Panc1 (cell line): ENCODE measurements at regions not wholly inside any gene's neighbourhood (a gene's known extent, or its start where the extent isn't known, plus 50 kb on each side); places are given as distances from the start of the nearest gene placed in this dataset. TPM values are rescaled to one million over a fixed set of nuclear protein-coding genes. Genes with fewer than 3 reads are reported as not detected.

Experiments
- ATAC-seq: fragments of 200-7000 bp; cut with Tn5 transposase; 2 replicates; pipeline ENCODE4 v1.9.1; 2020; ENCODE audit warnings: mild to moderate bottlenecking, moderate library complexity
- BruUV-seq: library from RNA; stranded (reverse); fragments of 400-500 nt; replicated peaks from 2 replicates; lab custom pipeline; 2021; lab: Mats Ljungman, UMichigan
- CTCF ChIA-PET: fragments of 300-600 bp; sonication (Branson Sonifier 250); formaldehyde crosslinking; loops from one replicate; lab custom pipeline; 2022; ENCODE audit warnings: antibody characterized with exemption; lab: Charles Lee
- POLR2A ChIA-PET: fragments of 300-600 bp; sonication (Branson Sonifier 250); formaldehyde crosslinking; loops from one replicate; lab custom pipeline; 2022; ENCODE audit warnings: antibody characterized with exemption; lab: Charles Lee
- DNase-seq: peaks from one replicate; pipeline ENCODE4 v3.0.0-alpha.2; 2010; ENCODE audit warnings: low read depth, low spot score
- H3K27ac ChIP-seq: 2 replicates; pipeline ENCODE4 v1.5.1; 2011; ENCODE audit warnings: mild to moderate bottlenecking, low read length, inconsistent platforms
- H3K27me3 ChIP-seq: fragments of 200-500 bp; sonication (Bioruptor generic); 2 replicates; pipeline ENCODE4 v1.6.0; 2014; ENCODE audit warnings: low read length, inconsistent platforms; ENCODE audit not compliant: control insufficient read depth, insufficient read depth
- H3K36me3 ChIP-seq: fragments of 200-500 bp; sonication (Bioruptor generic); 2 replicates; pipeline ENCODE4 v1.5.1; 2014; ENCODE audit warnings: inconsistent platforms, mild to moderate bottlenecking, low read length, moderate library complexity; ENCODE audit not compliant: control insufficient read depth, insufficient read depth
- H3K4me1 ChIP-seq: 2 replicates; pipeline ENCODE4 v1.5.1; 2011; ENCODE audit warnings: inconsistent platforms, mild to moderate bottlenecking, low read length, moderate library complexity; ENCODE audit not compliant: control insufficient read depth, insufficient read depth
- H3K4me3 ChIP-seq, 2 experiments: 2 replicates each; pipeline ENCODE4 v1.5.1; 2011 to 2012; ENCODE audit warnings: low read depth in 2 of 2, low read length in 2 of 2, mild to moderate bottlenecking in 2 of 2, inconsistent platforms in 1 of 2, moderate library complexity in 1 of 2
- H3K9me3 ChIP-seq: fragments of 200-500 bp; sonication (Bioruptor generic); 2 replicates; pipeline ENCODE4 v1.5.1; 2014; ENCODE audit warnings: low read depth, mild to moderate bottlenecking, inconsistent platforms, low read length, moderate library complexity; ENCODE audit not compliant: control insufficient read depth, insufficient read depth
- POLR2AphosphoS5 ChIP-seq: IDR thresholded peaks from 2 replicates; pipeline ENCODE4 v1.6.1; 2012; ENCODE audit warnings: mild to moderate bottlenecking, low read depth, low read length, moderate library complexity
- REST ChIP-seq, 2 experiments: IDR thresholded peaks; 2 replicates each; pipeline ENCODE4 v1.6.1; 2011 to 2012; ENCODE audit warnings: low read depth in 2 of 2, control low read depth in 1 of 2, low read length in 1 of 2, mild to moderate bottlenecking in 1 of 2, moderate library complexity in 1 of 2; ENCODE audit not compliant: insufficient read depth in 1 of 2
- SIN3A ChIP-seq: IDR thresholded peaks from 2 replicates; pipeline ENCODE4 v1.6.1; 2012; ENCODE audit warnings: low read depth, mild to moderate bottlenecking, low read length, moderate library complexity, borderline replicate concordance; ENCODE audit not compliant: insufficient read depth
- TCF7L2 ChIP-seq: IDR thresholded peaks from 2 replicates; pipeline ENCODE4 v1.6.1; 2011; ENCODE audit warnings: mild to moderate bottlenecking, low read depth, low read length, inconsistent platforms
- in situ Hi-C: cut with HindIII; loops from 2 replicates; pipeline ENCODE4 v1.10.0; 2016; ENCODE audit warnings: low sequenced_read_pairs, low pct_unique_long_range_greater_than_20kb
- intact Hi-C: fragments of 100-400 bp; cut with micrococcal nuclease; formaldehyde crosslinking; loops from one replicate; pipeline ENCODE4 v1.10.0; 2022; ENCODE audit not compliant: unreplicated experiment
- microRNA-seq: library from miRNA; unstranded; fragments of <30 nt; microRNA quantifications from one replicate; pipeline ENCODE4 v1.1.0, GENCODE V29; 2020; ENCODE audit not compliant: unreplicated experiment
- TF ChIP-seq, protein P1 (sequence below): fragments of 450-650 bp; IDR thresholded peaks from 2 replicates; pipeline ENCODE4 v1.5.1; 2017; ENCODE audit warnings: mild to moderate bottlenecking

- CTCF ChIA-PET: no interaction called here
- in situ Hi-C loops: no loop called here
- POLR2A ChIA-PET: interaction anchor here (0.6 kb wide), 1 partner anchor 1234 kb away, joined by 3 read pairs; no protein-coding TSS in a partner anchor
- Histone ChIP-seq H3K27me3 (no peaks in the 10 kb centered on the region), H3K4me1 (no peaks in the 10 kb centered on the region), H3K4me3 (no peak overlapping the region), H3K36me3 (no peaks in the 10 kb centered on the region), H3K9me3 (no peaks in the 10 kb centered on the region), H3K27ac (no peak overlapping the region)
- no peak for DNase-seq
- BruUV-seq: no TSS peak
- TF ChIP-seq TCF7L2: no peak
- no peak for TF ChIP-seq POLR2AphosphoS5
- TF ChIP-seq REST (IDR thresholded peaks at IDR 0.05; ENCODE audit: insufficient read depth in 1 of 2, low read depth in 2 of 2, low read length in 1 of 2): no peak
- TF ChIP-seq SIN3A: no peak
- TF ChIP-seq, protein P1, sequence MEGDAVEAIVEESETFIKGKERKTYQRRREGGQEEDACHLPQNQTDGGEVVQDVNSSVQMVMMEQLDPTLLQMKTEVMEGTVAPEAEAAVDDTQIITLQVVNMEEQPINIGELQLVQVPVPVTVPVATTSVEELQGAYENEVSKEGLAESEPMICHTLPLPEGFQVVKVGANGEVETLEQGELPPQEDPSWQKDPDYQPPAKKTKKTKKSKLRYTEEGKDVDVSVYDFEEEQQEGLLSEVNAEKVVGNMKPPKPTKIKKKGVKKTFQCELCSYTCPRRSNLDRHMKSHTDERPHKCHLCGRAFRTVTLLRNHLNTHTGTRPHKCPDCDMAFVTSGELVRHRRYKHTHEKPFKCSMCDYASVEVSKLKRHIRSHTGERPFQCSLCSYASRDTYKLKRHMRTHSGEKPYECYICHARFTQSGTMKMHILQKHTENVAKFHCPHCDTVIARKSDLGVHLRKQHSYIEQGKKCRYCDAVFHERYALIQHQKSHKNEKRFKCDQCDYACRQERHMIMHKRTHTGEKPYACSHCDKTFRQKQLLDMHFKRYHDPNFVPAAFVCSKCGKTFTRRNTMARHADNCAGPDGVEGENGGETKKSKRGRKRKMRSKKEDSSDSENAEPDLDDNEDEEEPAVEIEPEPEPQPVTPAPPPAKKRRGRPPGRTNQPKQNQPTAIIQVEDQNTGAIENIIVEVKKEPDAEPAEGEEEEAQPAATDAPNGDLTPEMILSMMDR: no peak
- ATAC-seq: no peak
- intact Hi-C loops: no loop called here
Observed at GRCh38 chr14:47730296-47730695, 54.9 kb upstream of the MDGA2 start.

Small RNA genes in the stretch of these regions (microRNA-seq; reads per million reads assigned to microRNA genes)
- gene MIR548Y: not detected
